Nephron progenitor cell (in vitro differentiated cells): ENCODE measurements at regions not wholly inside any gene's neighbourhood (a gene's known extent, or its start where the extent isn't known, plus 50 kb on each side); places are given as distances from the start of the nearest gene placed in this dataset.

ENCODE experiments used
- DNase-seq: peaks from one replicate; pipeline ENCODE4 v3.0.0; 2021
- H3K27ac Mint-ChIP-seq: 2 replicates; pipeline ENCODE4 v1.8.0; 2021; ENCODE audit warnings: mild to moderate bottlenecking, moderate library complexity, mixed read lengths
- H3K27me3 Mint-ChIP-seq: 2 replicates; pipeline ENCODE4 v1.8.0; 2021; ENCODE audit warnings: mild to moderate bottlenecking, low read depth, mixed read lengths; ENCODE audit not compliant: poor library complexity
- H3K36me3 Mint-ChIP-seq: 2 replicates; pipeline ENCODE4 v1.8.0; 2021; ENCODE audit warnings: low read depth, mixed read lengths
- H3K4me1 Mint-ChIP-seq: 2 replicates; pipeline ENCODE4 v1.8.0; 2021; ENCODE audit warnings: mixed read lengths
- H3K4me3 Mint-ChIP-seq: 2 replicates; pipeline ENCODE4 v1.8.0; 2021; ENCODE audit warnings: mild to moderate bottlenecking, moderate library complexity, mixed read lengths
- H3K9me3 Mint-ChIP-seq: 2 replicates; pipeline ENCODE4 v1.8.0; 2021; ENCODE audit warnings: mild to moderate bottlenecking, moderate library complexity, mixed read lengths
- TF ChIP-seq, protein P1 (sequence below): fragments of 200-600 bp; sonication (generic); IDR thresholded peaks from 2 replicates; pipeline ENCODE4 v1.5.0; 2021; ENCODE audit warnings: antibody characterized with exemption

DNA sequence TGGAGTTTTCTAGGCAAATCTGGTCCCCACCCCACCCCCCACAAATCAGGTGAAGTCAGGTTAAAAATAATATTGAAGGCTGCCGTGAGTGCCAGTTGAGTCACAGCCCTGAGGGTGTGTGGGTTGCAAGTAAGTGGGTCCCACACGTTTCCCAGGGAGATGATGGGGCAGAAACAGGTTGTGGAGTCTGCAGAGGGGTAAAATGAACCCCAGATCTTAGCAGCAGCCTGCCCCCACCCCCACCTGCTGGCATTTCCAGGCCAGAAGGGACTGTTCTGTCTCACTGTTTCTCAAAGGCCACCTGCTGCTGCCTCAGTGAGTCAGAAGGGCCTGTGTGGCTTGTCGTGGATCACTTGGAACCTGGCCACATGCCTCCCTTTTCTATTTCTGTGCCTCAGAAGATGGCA is 59.8 kb upstream of the SMNDC1 start:
- H3K36me3 Mint-ChIP-seq = no peaks in the 10 kb centered on the region
- H3K27ac Mint-ChIP-seq = no peak overlapping the region
- H3K4me1 Mint-ChIP-seq = peaks cover 34% of the 10 kb centered on the region
- no peaks in the 10 kb centered on the region for H3K9me3 Mint-ChIP-seq
- no peak overlapping the region for H3K4me3 Mint-ChIP-seq
- TF ChIP-seq, protein P1, sequence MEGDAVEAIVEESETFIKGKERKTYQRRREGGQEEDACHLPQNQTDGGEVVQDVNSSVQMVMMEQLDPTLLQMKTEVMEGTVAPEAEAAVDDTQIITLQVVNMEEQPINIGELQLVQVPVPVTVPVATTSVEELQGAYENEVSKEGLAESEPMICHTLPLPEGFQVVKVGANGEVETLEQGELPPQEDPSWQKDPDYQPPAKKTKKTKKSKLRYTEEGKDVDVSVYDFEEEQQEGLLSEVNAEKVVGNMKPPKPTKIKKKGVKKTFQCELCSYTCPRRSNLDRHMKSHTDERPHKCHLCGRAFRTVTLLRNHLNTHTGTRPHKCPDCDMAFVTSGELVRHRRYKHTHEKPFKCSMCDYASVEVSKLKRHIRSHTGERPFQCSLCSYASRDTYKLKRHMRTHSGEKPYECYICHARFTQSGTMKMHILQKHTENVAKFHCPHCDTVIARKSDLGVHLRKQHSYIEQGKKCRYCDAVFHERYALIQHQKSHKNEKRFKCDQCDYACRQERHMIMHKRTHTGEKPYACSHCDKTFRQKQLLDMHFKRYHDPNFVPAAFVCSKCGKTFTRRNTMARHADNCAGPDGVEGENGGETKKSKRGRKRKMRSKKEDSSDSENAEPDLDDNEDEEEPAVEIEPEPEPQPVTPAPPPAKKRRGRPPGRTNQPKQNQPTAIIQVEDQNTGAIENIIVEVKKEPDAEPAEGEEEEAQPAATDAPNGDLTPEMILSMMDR = no peak
- peaks cover 10% of the 10 kb centered on the region for H3K27me3 Mint-ChIP-seq
- DNase-seq = no peak

GRCh38 chr10:110365356-110366143 is 60.8 kb upstream of the SMNDC1 start:
- Mint-ChIP-seq H3K9me3 (no peaks in the 10 kb centered on the region), H3K4me1 (peaks cover 40% of the 10 kb centered on the region), H3K4me3 (no peak overlapping the region), H3K27me3 (peaks cover 10% of the 10 kb centered on the region), H3K36me3 (no peaks in the 10 kb centered on the region), H3K27ac (no peak overlapping the region)
- no peak for DNase-seq
- TF ChIP-seq, protein P1 = no peak

GRCh38 chr10:110366635-110367034 is 61.9 kb upstream of the SMNDC1 start:
- no peak overlapping the region for H3K4me3 Mint-ChIP-seq
- no peak overlapping the region for H3K27ac Mint-ChIP-seq
- no peaks in the 10 kb centered on the region for H3K36me3 Mint-ChIP-seq
- DNase-seq = no peak
- TF ChIP-seq, protein P1 = no peak
- H3K27me3 Mint-ChIP-seq = peaks cover 10% of the 10 kb centered on the region
- H3K9me3 Mint-ChIP-seq = no peaks in the 10 kb centered on the region
- peaks cover 49% of the 10 kb centered on the region for H3K4me1 Mint-ChIP-seq

DNA sequence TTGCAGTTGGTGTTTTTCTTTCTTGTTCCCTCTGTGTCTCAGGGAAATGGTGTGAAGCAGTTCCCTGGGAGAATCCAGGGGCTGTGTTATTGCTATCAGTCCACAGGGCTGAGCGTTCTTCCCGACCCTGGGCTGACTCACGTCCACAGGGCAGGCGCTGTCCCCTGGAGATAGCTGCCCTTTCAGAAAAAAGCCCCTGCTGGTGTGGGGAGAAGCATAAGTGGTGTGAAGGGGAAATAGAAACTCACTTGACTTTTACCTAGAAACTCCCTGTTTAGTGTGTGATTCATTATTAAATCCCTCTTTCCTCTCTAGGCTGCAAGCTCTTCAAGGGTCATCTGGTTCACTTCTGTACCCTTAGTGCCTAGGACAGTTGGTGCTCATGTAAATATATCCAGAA is 63.3 kb upstream of the SMNDC1 start:
- H3K36me3 Mint-ChIP-seq = no peaks in the 10 kb centered on the region
- H3K27ac Mint-ChIP-seq = no peak overlapping the region
- H3K27me3 Mint-ChIP-seq = peaks cover 5% of the 10 kb centered on the region
- H3K9me3 Mint-ChIP-seq = no peaks in the 10 kb centered on the region
- TF ChIP-seq, protein P1 = no peak
- no peak overlapping the region for H3K4me3 Mint-ChIP-seq
- H3K4me1 Mint-ChIP-seq = peaks cover 56% of the 10 kb centered on the region
- no peak for DNase-seq

DNA sequence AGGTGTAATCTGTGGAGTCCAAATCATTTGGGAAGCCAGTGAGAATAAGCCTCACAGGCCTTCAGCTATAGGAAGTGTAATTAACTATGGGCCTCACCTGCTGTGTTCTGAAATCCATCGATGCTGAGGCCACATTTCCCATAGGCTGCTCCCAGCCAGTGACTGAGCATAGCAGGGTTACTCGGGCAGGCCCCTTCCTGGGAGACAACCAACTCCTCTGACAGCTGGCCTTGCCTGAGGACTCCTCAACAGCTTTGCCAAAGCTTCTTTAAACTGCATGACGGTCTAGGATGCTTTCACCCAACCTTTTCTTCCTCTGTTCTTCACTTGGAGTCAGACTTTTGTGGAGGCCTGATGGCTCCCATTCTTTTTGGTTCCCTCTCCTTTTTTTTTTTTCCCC is 63.8 kb upstream of the SMNDC1 start:
- TF ChIP-seq, protein P1 = no peak
- H3K36me3 Mint-ChIP-seq = no peaks in the 10 kb centered on the region
- H3K9me3 Mint-ChIP-seq = no peaks in the 10 kb centered on the region
- no peak overlapping the region for H3K27ac Mint-ChIP-seq
- peaks cover 5% of the 10 kb centered on the region for H3K27me3 Mint-ChIP-seq
- H3K4me3 Mint-ChIP-seq = no peak overlapping the region
- DNase-seq = no peak
- H3K4me1 Mint-ChIP-seq = peaks cover 52% of the 10 kb centered on the region

- TF ChIP-seq, protein P1 = no peak
- no peaks in the 10 kb centered on the region for H3K36me3 Mint-ChIP-seq
- no peak overlapping the region for H3K27ac Mint-ChIP-seq
- no peaks in the 10 kb centered on the region for H3K9me3 Mint-ChIP-seq
- H3K27me3 Mint-ChIP-seq = peaks cover 5% of the 10 kb centered on the region
- DNase-seq = no peak
- no peak overlapping the region for H3K4me3 Mint-ChIP-seq
- peaks cover 62% of the 10 kb centered on the region for H3K4me1 Mint-ChIP-seq
Observed at GRCh38 chr10:110370006-110370405, 65.3 kb upstream of the SMNDC1 start.
